DOHH2 (cell line): ENCODE measurements at regions not wholly inside any gene's neighbourhood (a gene's known extent, or its start where the extent isn't known, plus 50 kb on each side); places are given as distances from the start of the nearest gene placed in this dataset.

Experiments used
- H3F3A ChIP-seq: fragments of 200-600 bp; sonication (generic), shearing (Covaris generic); 2 replicates; pipeline ENCODE4 v1.6.0; 2016; ENCODE audit warnings: antibody characterized with exemption, mild to moderate bottlenecking; ENCODE audit not compliant: control insufficient read depth, insufficient read depth
- H3K27ac ChIP-seq: fragments of 200-600 bp; sonication (generic); 2 replicates; pipeline ENCODE4 v1.5.1; 2014; ENCODE audit warnings: low read depth, mild to moderate bottlenecking, low read length, moderate library complexity
- H3K27me3 ChIP-seq: fragments of 200-600 bp; sonication (generic); 2 replicates; pipeline ENCODE4 v1.6.1; 2014; ENCODE audit warnings: mild to moderate bottlenecking, low read length, mixed read lengths; ENCODE audit not compliant: control insufficient read depth
- H3K36me3 ChIP-seq: fragments of 200-600 bp; sonication (generic); 2 replicates; pipeline ENCODE4 v1.6.1; 2014; ENCODE audit warnings: mild to moderate bottlenecking, low read length, moderate library complexity, mixed read lengths; ENCODE audit not compliant: control insufficient read depth
- H3K4me1 ChIP-seq: fragments of 200-600 bp; sonication (generic); 2 replicates; pipeline ENCODE4 v1.6.1; 2014; ENCODE audit warnings: mild to moderate bottlenecking, low read length, mixed read lengths; ENCODE audit not compliant: control insufficient read depth
- H3K4me2 ChIP-seq: fragments of 200-600 bp; sonication (generic); 2 replicates; pipeline ENCODE4 v1.6.0; 2014; ENCODE audit warnings: mild to moderate bottlenecking, low read length, moderate library complexity
- H3K4me3 ChIP-seq: fragments of 200-600 bp; sonication (generic); 2 replicates; pipeline ENCODE4 v1.5.1; 2014; ENCODE audit warnings: mild to moderate bottlenecking, low read length, mixed read lengths
- H3K79me2 ChIP-seq: fragments of 200-600 bp; sonication (generic); 2 replicates; pipeline ENCODE4 v1.6.1; 2014; ENCODE audit warnings: mild to moderate bottlenecking, low read length, mixed read lengths; ENCODE audit not compliant: control insufficient read depth
- H3K9me2 ChIP-seq: fragments of 200-600 bp; sonication (generic); replicated peaks from 2 replicates; pipeline ENCODE4 v1.6.1; 2014; ENCODE audit warnings: mild to moderate bottlenecking, low read length, mixed read lengths; ENCODE audit not compliant: control insufficient read depth
- H3K9me3 ChIP-seq: fragments of 200-600 bp; sonication (generic); 2 replicates; pipeline ENCODE4 v1.6.1; 2014; ENCODE audit warnings: antibody characterized with exemption, low read length, mixed read lengths; ENCODE audit not compliant: control insufficient read depth, insufficient read depth
- H4K20me1 ChIP-seq: fragments of 200-600 bp; sonication (generic); 2 replicates; pipeline ENCODE4 v1.6.0; 2014; ENCODE audit warnings: low read depth, mild to moderate bottlenecking, antibody characterized with exemption, low read length, moderate library complexity; ENCODE audit not compliant: control insufficient read depth, insufficient read depth
- EZH2phosphoT487 ChIP-seq: fragments of 200-600 bp; sonication (generic); IDR thresholded peaks from 2 replicates; pipeline ENCODE4 v1.6.1; 2017; ENCODE audit warnings: borderline replicate concordance, mild to moderate bottlenecking, antibody characterized with exemption, low read length, moderate library complexity, mixed read lengths
- TF ChIP-seq, protein P1 (sequence below): fragments of 200-600 bp; sonication (generic); IDR thresholded peaks from one replicate; pipeline ENCODE4 v1.5.1; 2014; ENCODE audit warnings: antibody characterized with exemption, mild to moderate bottlenecking, low read depth, low read length; ENCODE audit not compliant: poor library complexity, severe bottlenecking

GRCh38 chr3:87090631-87091030 is 99.7 kb upstream of the VGLL3 start:
- H3K36me3 ChIP-seq: no peaks in the 10 kb centered on the region
- no peak overlapping the region for H3K27ac ChIP-seq
- no peaks in the 10 kb centered on the region for H3F3A ChIP-seq
- no peaks in the 10 kb centered on the region for H3K9me2 ChIP-seq
- no peaks in the 10 kb centered on the region for H4K20me1 ChIP-seq
- no peak overlapping the region for H3K4me3 ChIP-seq
- no peaks in the 10 kb centered on the region for H3K4me1 ChIP-seq
- H3K4me2 ChIP-seq: no peak overlapping the region
- H3K79me2 ChIP-seq: no peaks in the 10 kb centered on the region
- H3K27me3 ChIP-seq: no peaks in the 10 kb centered on the region
- H3K9me3 ChIP-seq: no peaks in the 10 kb centered on the region
- TF ChIP-seq EZH2phosphoT487: no peak
- TF ChIP-seq, protein P1, sequence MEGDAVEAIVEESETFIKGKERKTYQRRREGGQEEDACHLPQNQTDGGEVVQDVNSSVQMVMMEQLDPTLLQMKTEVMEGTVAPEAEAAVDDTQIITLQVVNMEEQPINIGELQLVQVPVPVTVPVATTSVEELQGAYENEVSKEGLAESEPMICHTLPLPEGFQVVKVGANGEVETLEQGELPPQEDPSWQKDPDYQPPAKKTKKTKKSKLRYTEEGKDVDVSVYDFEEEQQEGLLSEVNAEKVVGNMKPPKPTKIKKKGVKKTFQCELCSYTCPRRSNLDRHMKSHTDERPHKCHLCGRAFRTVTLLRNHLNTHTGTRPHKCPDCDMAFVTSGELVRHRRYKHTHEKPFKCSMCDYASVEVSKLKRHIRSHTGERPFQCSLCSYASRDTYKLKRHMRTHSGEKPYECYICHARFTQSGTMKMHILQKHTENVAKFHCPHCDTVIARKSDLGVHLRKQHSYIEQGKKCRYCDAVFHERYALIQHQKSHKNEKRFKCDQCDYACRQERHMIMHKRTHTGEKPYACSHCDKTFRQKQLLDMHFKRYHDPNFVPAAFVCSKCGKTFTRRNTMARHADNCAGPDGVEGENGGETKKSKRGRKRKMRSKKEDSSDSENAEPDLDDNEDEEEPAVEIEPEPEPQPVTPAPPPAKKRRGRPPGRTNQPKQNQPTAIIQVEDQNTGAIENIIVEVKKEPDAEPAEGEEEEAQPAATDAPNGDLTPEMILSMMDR: no peak

GRCh38 chr3:87088993-87089841 is 98.3 kb upstream of the VGLL3 start:
- TF ChIP-seq, protein P1: no peak
- TF ChIP-seq EZH2phosphoT487: no peak
- H3K79me2 ChIP-seq: no peaks in the 10 kb centered on the region
- H3K4me2 ChIP-seq: no peak overlapping the region
- H3F3A ChIP-seq: no peaks in the 10 kb centered on the region
- no peak overlapping the region for H3K27ac ChIP-seq
- no peak overlapping the region for H3K4me3 ChIP-seq
- no peaks in the 10 kb centered on the region for H3K9me2 ChIP-seq
- H3K4me1 ChIP-seq: no peaks in the 10 kb centered on the region
- H4K20me1 ChIP-seq: no peaks in the 10 kb centered on the region
- H3K9me3 ChIP-seq: no peaks in the 10 kb centered on the region
- no peaks in the 10 kb centered on the region for H3K27me3 ChIP-seq
- H3K36me3 ChIP-seq: no peaks in the 10 kb centered on the region

GRCh38 chr3:87088430-87088992 is 97.6 kb upstream of the VGLL3 start:
- H3K27ac ChIP-seq: no peak overlapping the region
- H3K27me3 ChIP-seq: no peaks in the 10 kb centered on the region
- H4K20me1 ChIP-seq: no peaks in the 10 kb centered on the region
- H3K4me1 ChIP-seq: no peaks in the 10 kb centered on the region
- no peak overlapping the region for H3K4me3 ChIP-seq
- H3F3A ChIP-seq: no peaks in the 10 kb centered on the region
- H3K4me2 ChIP-seq: no peak overlapping the region
- TF ChIP-seq, protein P1: no peak
- no peak for TF ChIP-seq EZH2phosphoT487
- H3K36me3 ChIP-seq: no peaks in the 10 kb centered on the region
- no peaks in the 10 kb centered on the region for H3K79me2 ChIP-seq
- H3K9me3 ChIP-seq: no peaks in the 10 kb centered on the region
- H3K9me2 ChIP-seq: no peaks in the 10 kb centered on the region
